ENCODE measurements at regions not wholly inside any gene's neighbourhood (a gene's known extent, or its start where the extent isn't known, plus 50 kb on each side); places are given as distances from the start of the nearest gene placed in this dataset.
"Not testable (repeated sequence)": the region's sequence is repeated elsewhere in the genome, so short reads cannot be mapped to it uniquely, and the experiment has no call there.

DNA sequence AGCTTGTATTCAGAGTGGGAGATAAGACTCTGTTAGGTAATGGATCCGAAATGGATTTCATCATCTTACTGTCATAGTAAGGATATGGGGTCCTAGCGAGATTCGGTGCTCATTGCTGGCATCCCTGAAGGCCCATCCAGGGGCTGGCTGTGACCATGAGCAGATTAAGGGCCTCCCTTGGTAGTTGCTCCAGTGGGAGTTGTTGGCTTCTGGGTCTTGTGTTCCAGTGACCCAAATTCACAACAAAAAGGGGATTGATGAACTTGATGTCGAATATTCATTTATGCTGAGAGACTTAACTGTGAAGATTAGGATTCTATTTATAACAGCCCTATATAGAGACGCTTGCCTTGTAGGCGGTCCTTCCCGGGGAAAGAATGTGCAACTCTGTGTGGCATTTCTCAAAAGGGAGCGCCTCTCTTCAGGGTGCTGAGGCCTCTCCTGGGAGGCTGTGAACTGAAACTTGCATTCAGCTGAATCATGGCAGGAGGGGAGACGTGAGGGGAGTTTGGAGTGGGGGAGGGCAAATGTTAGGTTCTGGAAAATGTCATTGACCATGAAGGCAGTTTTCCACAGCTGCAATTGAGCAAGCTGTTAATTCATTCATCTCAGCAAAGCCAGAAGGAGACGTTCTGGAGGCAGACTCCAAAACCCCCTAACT is 233.1 kb upstream of the FZD8 start:
- DNase-seq, result no peak

DNA sequence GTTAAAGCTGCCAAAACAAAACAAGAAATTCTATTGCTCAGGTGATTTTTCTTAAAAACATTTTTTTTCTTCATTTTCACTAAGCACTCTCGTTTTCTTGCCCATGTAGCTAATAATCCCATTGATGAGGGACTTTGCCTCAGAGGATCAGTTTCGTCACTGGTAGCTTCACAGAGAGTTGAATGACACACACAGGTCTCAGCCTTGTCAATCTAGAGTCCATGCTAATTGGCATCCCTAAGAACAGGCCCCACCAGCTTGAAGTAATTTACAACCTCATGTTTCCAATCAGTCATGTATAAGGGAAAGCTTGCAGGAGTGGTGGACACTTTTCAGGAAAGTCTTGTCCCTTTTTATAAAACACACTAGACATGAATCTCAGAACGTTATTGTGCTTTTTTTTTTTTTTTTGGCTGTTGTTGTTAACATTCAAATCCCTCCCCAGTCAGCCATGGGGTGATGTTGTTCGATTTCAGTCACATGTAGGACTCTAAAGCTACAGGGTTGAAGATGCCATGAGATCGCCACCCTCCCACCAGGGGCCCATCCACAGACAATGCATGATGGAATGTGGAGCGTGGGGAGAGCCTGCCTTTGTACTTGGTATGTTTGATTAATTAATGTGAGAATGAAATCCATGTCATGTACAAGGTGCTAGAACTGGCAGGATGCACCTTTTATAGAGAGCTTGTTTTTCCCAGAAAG is 232.4 kb upstream of the FZD8 start:
- no peak for DNase-seq

DNA sequence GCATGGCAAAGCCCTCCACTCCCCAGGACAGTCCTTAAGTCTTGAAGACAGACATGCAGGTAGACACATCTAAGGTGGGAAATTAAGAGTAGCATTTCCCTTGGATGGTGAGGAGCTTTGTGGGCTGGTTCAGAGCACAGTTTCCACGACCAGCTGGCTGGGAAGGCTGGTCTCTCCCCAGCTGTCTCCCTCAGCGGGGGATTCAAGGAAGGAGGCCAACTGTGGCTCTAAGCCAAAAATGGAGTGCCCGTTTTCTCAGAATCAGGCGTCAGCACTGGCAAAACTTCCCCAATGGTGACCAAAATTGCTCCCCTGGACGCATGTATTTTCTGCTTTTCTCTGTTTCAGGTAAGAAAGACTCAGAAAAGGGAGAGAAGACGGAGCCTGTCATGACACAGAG is 230.6 kb upstream of the FZD8 start:
- DNase-seq, result no peak

DNA sequence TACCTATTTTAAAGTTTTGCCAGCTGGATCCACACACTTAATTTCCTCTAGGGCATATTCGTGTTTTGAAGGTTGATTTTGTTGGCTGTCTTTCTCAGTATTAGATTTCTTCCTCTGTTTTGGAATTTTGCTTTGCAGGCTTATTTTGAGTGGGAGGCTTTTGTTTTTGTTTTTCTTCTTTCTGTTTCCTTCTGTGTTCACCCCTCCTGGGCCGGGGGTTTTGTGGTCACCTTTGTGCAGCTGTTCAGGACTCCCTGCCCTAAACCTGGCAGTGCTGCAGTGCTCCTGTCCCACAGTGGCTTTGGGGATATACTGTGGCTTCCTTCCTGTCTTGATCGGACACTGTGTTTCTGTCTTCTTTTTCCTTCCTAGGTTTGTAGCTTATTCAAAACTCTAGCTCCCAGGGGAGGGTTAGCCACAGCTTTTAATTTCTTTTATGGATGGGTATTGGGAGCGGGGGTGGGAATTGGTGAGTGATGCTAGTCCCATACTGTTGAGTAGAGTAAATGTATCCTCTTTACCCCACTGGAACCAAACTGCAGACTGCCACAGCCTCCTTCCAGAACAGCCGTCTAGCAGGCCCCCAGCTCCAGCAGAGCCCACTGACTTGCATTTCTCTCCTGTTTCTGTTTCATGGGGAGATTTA is 228.7 kb upstream of the FZD8 start:
- no peak for DNase-seq

DNA sequence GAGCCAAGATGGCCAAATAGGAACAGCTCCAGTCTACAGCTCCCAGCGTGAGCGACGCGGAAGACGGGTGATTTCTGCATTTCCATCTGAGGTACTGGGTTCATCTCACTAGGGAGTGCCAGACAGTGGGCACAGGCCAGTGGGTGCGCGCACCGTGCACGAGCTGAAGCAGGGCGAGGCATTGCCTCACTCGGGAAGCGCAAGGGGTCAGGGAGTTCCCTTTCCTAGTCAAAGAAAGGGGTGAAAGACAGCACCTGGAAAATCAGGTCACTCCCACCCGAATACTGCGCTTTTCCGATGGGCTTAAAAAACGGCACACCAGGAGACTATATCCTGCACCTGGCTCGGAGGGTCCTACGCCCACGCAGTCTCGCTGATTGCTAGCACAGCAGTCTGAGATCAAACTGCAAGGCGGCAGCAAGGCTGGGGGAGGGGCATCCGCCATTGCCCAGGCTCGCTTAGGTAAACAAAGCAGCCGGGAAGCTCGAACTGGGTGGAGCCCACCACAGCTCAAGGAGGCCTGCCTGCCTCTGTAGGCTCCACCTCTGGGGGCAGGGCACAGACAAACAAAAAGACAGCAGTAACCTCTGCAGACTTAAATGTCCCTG is 216.7 kb upstream of the FZD8 start:
- DNase-seq, result not testable (repeated sequence)

DNA sequence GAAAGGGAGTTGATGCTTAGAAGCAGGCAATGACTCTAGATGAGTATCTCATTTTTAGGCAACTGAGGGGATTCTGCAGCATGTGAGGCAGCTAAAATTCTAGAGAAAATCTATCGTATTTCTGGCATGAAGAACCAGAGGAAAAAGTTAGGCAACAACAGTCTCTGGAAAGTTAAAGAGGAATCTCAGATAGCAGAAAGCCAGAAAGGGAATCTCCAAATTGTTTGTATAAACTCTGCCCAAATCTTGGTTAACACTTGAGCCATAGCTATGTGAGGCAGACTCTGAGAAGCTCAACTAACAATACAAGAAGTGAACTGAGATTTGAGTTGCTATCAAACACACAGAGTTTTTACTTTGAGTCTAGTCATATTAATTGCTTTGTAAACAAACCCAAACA is 215.8 kb upstream of the FZD8 start:
- DNase-seq, result no peak

DNA sequence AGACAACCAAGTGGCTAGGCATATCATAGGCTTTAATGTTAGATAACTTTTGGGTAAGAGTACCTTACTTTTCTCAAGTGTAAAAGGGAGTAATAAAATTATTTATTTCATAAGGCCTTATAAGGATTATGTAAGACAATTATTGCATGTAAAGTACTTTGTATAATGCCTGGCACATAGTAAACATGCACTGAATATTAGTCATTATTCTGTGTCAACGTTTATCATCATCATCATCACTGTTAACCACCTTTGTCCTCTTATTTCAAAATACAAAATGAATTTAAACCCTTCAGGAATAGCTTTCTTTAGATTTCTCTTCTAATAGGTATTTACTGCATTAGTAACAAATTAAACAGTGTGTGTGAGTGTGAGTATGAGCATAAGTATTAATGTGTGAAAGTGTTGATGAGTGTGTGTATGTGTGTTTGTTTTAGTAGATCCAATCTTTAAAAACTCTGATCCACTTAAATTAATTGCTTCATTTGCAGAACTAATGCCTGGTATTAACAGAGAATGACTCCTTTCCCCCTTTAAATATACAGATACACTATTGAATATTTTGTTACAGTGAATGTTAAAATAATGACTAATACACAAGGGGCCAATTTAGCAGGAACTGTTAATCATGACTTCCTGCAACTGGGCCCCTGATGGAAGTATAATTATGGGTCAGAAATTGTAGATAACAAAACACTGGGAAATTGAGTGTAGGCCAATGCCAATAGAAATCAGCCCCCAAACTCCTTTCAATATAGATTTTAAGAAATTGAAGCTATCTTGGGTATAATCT is 213.3 kb upstream of the FZD8 start:
- no peak for DNase-seq

DNA sequence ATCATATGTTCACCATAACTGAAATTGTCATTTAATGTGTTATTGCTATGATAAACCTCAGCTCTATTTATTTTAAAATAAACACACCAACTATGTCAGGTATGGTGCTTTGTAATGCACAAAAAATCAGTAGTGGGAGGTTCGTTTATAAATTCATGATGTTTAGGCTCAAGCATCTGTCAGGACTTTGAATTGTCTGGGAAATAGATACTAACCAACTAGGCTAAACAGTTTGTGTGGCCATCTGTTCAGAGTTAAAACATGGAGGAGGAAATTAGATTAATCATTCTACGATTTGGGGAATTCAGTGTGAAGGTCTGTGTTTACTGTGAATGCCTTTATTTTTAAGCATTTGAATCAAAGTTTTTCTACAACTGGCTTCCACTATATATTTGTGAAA is 212.6 kb upstream of the FZD8 start:
- DNase-seq, result no peak

DNA sequence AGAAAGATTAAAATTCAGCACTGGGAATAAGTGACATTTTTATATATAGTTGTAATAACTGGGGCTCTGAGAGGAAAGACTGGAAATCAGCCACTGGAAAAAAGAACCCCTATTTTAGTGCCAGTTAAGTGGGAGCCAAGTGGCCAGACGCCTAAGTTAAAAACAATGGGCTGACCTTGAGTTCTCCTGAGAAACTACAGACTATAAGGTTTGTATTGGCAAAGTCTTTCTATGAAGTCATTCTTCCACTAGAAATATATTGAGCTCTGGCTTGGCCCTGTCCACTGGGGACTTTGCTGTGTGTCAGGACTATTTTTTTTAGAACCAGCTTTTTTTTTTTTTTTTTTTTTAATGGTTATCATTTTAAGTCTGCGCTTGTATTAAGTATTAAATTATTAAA is 210.6 kb upstream of the FZD8 start:
- no peak for DNase-seq

DNA sequence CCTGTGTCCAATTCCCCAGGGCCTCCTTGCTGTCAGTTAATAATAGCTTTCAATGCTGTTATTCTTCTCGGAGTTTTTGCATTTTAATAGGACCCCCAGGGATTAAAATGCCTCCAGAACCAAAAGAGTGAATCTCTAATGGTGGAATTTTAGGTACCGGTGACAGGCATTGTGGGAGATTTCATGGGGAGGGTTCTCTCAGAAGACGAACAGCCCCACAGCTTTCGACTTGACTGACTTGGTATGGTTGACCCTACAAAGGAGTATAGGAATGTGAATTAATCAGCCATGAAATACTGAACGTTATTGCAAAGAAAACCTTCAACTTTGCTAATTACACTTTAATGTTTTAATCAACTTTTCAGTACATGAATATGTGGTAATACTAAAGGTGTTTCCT is 206.3 kb upstream of the FZD8 start:
- no peak for DNase-seq

DNA sequence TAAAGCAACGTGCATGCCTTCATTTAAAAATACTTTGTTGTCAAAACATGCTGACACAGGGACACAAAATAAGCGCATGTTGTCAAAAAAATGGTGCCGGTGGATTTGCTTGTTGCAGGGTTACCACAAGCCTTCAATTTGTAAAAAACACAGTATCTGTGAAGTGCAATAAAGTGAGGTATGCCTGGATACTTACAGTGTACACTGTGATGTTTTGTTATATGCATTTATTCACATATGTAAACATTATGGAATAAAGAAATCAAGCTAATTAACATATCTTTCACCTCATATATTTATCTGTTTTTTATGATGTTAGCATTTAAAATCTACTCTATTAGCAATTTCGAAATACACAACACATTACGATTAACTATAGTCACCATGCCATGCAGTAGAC is 202.6 kb upstream of the FZD8 start:
- DNase-seq, result no peak

DNA sequence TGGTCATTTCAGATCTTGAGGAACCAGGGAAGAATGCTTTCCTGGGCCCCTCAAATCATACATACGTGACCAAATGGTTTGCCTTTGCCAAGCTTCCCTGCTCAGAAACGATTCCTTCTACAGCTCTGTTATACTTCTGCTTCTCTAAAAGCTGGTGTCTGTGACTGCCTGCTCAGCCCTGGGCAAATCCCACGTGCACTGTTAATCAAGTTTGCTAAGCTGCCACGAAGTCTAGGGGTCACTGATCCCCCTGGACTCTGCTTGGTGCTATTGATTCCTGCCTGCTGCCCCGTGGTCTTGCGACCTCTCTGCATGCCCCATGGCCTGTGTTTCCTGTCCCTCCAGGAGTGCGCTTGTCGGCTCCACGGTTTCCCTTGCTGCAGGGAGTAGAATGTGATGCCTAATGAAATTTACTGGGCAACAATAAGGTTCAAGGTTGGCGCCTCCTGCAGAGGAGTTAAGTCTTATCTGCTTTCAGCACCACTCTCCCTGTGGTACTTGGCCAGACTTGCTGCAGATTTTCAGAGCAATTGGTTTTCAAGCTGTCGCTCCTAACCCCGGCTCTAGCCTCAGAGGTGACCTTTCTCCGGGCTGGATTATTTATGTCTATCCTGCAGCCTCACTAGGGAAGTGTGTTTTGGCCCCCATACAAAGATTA is 201.6 kb upstream of the FZD8 start:
- no peak for DNase-seq

DNA sequence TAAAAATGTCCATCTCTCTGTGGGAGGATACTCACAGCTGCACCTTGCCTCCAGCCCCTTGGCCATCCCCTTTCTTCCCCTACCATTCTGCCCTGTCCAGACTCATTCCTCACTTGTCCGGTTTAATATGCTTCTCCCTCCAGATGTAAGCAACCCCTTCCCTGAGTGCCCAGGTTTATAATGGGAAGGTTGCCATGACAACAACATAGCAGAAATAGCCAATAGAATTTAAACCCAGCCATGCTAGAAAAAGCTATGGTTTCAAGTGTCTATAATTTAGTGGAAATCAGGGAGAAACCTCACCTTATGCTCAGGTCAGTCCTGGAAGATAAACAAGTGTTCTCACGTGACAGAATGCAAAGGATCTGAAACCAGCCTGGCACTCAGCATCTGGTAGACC is 196.0 kb upstream of the FZD8 start:
- DNase-seq, result no peak

DNA sequence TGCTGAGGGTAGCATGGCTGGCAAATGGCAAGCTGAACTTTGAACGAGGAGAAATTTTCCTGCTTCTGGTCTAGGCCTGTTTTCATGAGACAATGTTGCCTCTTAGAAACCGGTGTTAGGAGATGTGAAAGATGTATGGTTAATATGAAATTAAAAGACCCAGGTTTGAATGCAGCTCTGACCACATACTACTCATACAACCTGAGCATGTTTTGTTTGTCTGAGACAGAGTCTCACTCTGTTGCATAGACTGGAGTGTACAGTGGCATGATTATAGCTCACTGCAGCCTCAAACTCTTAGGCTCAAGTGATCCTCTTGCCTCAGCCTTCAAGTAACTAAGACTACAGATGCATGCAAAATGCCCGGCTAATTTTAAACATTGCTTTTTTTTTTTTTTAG is 193.4 kb upstream of the FZD8 start:
- DNase-seq, result no peak

DNA sequence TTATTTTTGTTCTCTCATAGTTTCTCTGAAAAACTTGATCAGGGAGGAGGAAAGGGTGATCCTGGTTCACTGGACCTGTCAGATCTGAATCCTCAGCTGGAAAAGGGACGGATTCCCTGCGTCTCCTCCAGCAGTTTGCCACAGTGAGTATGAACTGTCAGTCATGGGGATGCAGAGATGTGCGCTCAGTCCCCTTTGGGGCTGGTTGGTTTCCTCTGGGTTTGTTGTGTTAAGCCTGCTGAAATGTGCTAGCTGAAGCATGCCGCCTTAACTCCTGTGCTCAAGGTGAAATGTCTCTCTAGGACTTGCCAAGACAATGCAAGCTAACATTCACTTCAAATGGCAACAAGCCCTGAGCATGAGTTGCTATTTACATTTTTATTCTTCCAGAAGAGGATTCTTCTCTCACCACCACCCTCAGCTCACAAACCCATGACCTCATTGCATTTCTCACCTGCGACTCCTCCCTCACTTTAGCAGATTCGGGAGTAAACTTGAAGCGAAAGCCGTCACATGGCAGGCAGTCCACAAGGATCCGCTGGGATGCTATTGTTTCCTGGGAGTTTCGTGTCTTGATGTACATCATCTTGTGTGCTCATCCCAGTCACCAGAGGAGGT is 192.9 kb upstream of the FZD8 start:
- no peak for DNase-seq

DNA sequence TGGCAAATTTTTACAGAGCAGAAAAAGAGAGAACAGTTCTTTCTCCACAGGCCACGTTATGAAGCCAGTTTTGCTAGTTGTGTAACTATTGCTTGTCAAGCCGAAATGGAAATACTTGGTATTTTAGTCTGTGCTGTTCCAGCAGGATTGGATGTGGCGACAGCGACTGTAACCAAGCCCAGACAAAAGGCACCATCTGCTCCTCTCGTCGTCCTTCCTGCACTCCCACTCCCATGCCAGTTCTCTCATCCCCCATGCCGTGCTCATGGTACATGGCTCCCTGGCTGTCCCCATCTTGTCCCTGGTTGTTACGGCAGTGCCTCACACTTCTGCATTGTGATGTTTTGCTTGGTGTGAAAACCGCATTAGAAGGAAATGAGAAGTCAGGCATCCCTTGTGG is 185.7 kb upstream of the FZD8 start:
- DNase-seq, result no peak

DNA sequence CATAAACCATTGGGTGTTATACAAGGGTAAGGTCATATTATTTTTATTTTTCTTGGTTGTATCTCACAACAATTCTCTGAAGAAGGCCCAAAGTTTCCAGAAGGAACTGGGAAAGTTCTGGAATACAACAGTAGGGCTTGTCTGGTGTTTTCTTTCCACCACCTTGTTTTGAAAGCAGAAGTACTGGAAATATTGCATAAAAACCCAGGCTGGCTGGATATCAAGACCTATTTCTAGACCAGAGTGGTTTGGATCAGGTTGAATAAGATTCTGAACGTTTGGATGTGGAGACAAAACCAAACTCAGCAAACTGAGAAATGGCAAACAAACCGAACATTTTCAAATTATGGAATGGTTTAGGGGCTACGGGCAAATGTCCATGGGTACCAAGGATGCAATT is 182.6 kb upstream of the FZD8 start:
- DNase-seq, result no peak

DNA sequence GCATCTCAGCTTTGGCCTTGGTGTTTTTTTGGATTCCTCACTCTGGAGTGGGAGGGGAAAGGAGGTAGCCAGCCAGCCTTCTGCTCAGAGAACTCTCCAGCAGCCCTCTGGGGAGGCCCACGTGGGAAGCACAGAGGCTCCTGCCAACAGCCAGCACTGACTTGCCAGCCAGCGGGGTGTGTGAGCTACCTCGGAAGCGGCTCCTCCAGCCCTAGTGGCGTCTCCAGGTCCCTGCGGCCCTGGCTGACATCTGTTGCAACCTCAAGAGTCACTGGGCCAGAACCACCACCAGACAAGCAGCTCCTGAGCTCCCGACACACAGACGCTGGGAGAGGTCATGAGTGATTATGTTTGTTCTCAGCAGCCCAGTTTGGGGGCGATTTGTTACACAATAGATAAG is 180.2 kb upstream of the FZD8 start:
- DNase-seq, result no peak

DNA sequence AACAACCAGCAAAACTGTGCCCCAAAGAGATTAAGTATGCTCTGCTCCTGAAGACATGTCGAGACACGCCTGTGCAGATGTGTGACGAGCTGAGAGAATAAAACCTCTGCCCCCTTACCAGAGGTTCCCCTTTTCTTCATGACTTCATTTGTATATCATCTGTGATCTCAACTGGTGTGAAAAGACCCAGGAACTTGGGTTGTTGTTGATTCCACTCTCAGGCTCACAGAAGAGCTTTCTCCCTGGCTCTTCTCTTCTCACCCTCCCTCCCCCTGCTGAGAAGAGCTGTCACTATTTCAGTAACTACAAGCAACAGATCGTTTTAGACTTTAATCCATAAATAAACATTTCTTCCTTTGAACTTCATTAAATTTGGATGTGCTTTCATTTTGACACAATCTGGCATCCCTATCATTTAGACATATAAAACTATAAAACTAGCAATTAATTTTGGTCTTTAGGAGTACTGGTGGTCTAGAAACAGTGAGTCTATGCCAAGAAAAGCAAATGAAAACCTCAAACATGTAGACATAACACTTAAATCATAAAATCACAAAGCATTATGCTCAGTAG is 179.3 kb upstream of the FZD8 start:
- DNase-seq, result no peak

DNA sequence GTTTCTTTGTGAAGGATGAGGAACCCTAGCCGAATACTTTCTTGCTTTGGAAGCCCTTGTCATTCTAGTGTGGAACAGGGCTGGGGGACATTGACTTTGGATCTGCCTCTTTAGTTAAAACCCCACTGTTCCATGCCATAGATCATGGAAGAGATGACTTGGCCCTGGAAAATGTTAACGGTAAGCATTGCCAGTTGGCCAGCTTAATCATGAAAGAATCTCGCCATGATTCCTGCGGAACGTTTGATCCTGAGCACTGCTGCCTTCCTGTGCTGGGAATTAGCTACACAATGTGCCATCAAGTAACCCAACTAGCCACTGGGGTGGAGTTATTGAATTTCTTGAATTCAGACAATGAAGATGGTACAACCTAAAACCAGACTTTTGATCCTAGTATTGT is 177.6 kb upstream of the FZD8 start:
- DNase-seq, result no peak

DNA sequence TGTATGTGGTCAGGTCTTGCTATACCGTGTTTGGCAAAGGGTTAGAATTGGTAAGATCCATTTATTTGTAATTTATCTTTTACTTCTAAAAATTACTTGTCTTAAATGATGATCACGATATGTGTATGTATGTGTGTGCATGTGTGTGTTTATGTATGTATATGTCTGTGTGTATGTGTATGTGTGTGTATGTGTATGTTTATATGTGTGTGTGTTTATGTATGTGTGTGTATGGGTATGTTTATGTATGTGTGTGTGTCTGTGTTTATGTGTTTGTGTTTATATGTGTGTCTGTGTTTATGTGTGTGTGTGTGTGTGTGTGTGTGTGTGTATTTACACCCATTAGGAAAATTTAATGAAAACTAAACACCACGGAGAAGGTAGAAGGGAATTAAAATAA is 176.9 kb upstream of the FZD8 start:
- DNase-seq, result no peak

DNA sequence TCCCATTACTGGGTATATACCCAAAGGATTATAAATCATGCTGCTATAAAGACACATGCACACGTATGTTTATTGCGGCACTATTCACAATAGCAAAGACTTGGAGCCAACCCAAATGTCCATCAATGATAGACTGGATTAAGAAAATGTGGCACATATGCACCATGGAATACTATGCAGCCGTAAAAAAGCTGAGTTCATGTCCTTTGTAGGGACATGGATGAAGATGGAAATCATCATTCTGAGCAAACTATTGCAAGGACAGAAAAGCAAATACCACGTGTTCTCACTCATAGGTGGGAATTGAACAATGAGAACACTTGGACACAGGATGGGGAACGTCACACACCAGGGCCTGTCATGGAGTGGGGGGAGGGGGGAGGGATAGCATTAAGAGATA is 175.0 kb upstream of the FZD8 start:
- not testable (repeated sequence) for DNase-seq
